ENCODE measurements at regions not wholly inside any gene's neighbourhood (a gene's known extent, or its start where the extent isn't known, plus 50 kb on each side); places are given as distances from the start of the nearest gene placed in this dataset.

- no peak for DNase-seq
Measured at GRCh38 chr18:73913505-73913904, 234.1 kb downstream of the FBXO15 start.

- no peak for DNase-seq
Measured at GRCh38 chr18:73908323-73908722, 239.3 kb downstream of the FBXO15 start.

- no peak for DNase-seq
Measured at GRCh38 chr18:73901566-73901965, 246.1 kb downstream of the FBXO15 start.

- no peak for DNase-seq
Measured at GRCh38 chr18:73901151-73901550, 246.5 kb downstream of the FBXO15 start.

- DNase-seq = no peak
Measured at GRCh38 chr18:73900106-73900835, 247.4 kb downstream of the FBXO15 start.

- no peak for DNase-seq
Measured at GRCh38 chr18:73897517-73897916, 250.1 kb downstream of the FBXO15 start.

- no peak for DNase-seq
Measured at GRCh38 chr18:73896685-73897084, 250.9 kb downstream of the FBXO15 start.

GRCh38 chr18:73895701-73896100 is 251.9 kb downstream of the FBXO15 start:
- DNase-seq = no peak

- DNase-seq = no peak
Measured at GRCh38 chr18:73893880-73894279, 253.8 kb downstream of the FBXO15 start.

- DNase-seq = no peak
Measured at GRCh38 chr18:73891572-73892421, 255.8 kb downstream of the FBXO15 start.

- DNase-seq = no peak
Measured at GRCh38 chr18:73888565-73888964, 259.1 kb downstream of the FBXO15 start.

GRCh38 chr18:73887801-73888200 is 259.8 kb downstream of the FBXO15 start:
- no peak for DNase-seq

- DNase-seq = no peak
Measured at GRCh38 chr18:73884868-73885267, 262.8 kb downstream of the FBXO15 start.

GRCh38 chr18:73881396-73881917 is 266.2 kb downstream of the FBXO15 start:
- DNase-seq = no peak

- no peak for DNase-seq
Measured at GRCh38 chr18:73880387-73880786, 267.2 kb downstream of the FBXO15 start.

GRCh38 chr18:73879766-73880165 is 267.9 kb downstream of the FBXO15 start:
- DNase-seq = no peak

GRCh38 chr18:73879328-73879727 is 268.3 kb downstream of the FBXO15 start:
- no peak for DNase-seq

GRCh38 chr18:73869182-73869581 is 278.5 kb downstream of the FBXO15 start:
- no peak for DNase-seq

GRCh38 chr18:73861771-73862170 is 285.9 kb downstream of the FBXO15 start:
- DNase-seq = no peak

- no peak for DNase-seq
Measured at GRCh38 chr18:73859837-73860397, 287.7 kb downstream of the FBXO15 start.

- no peak for DNase-seq
Measured at GRCh38 chr18:73852789-73853549, 294.7 kb downstream of the FBXO15 start.

GRCh38 chr18:73850782-73851181 is 296.9 kb downstream of the FBXO15 start:
- DNase-seq = no peak

GRCh38 chr18:73848656-73849055 is 299.0 kb downstream of the FBXO15 start:
- DNase-seq = no peak

Measured in activated CD8-positive, alpha-beta memory T cell treated with anti-CD3 and anti-CD28 coated beads for 24 hours (primary cell).